AG04449 (cell line): ENCODE measurements at regions not wholly inside any gene's neighbourhood (a gene's known extent, or its start where the extent isn't known, plus 50 kb on each side); places are given as distances from the start of the nearest gene placed in this dataset.

Experiments
- CTCF ChIA-PET: fragments of 350-600 bp; formaldehyde crosslinking; extraction: SDS; loops from one replicate; lab custom pipeline; 2021; ENCODE audit warnings: antibody characterized with exemption; lab: Yijun Ruan, JAX
- POLR2A ChIA-PET: fragments of 400-600, 350-600 bp; formaldehyde crosslinking; extraction: SDS; loops from one replicate; lab custom pipeline; 2020; ENCODE audit warnings: antibody characterized with exemption, inconsistent platforms; lab: Yijun Ruan, JAX
- DNase-seq: peaks from one replicate; pipeline ENCODE4 v3.0.0-alpha.2; 2010; ENCODE audit warnings: low read depth, low spot score
- H3K4me3 ChIP-seq: 2 replicates; pipeline ENCODE4 v1.5.1; 2011; ENCODE audit warnings: low read depth, mild to moderate bottlenecking, control low read depth, low read length
- TF ChIP-seq, protein P1 (sequence below): IDR thresholded peaks from one replicate; pipeline ENCODE4 v1.5.1; 2011; ENCODE audit warnings: mild to moderate bottlenecking, moderate library complexity, low read length, control low read depth, inconsistent platforms; ENCODE audit not compliant: insufficient read depth; ENCODE audit errors: missing control alignments

DNA sequence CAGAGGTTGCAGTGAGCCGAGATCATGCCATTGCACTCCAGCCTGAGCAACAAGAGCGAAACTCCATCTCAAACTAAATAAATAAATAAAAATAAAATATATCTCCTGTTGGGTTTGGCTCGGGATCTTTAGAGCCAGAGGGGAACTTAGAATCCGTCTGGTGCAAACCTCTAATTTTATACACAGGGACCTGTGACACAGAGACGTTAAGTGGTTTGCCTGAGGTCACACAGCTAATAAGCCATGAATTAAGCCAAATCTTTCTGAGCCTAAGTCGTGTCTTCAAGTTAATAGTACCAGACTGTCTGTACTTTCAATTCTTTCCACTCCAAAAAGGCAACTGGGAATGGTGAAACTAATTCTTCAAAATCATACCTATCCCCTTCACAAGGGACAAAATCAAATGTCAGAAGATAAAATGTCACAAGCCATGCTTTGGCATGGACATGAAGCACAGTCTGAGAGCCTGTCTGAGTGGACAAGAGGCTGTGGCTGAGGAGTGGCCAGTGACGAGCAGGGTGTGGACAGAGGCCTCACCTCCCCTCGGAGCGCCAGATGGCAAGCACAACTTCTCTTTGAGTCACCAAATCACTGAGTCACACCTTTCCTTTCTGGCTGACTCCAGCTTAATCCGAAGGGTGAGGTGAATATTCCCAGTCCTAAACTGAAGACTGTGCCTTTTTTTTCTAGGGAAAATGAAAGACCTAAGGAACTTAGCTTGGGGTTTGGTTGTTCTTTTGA is 177.4 kb downstream of the TFAP2A start:
- POLR2A ChIA-PET, result no interaction called here
- no peak overlapping the region for H3K4me3 ChIP-seq
- CTCF ChIA-PET, result no interaction called here
- TF ChIP-seq, protein P1, sequence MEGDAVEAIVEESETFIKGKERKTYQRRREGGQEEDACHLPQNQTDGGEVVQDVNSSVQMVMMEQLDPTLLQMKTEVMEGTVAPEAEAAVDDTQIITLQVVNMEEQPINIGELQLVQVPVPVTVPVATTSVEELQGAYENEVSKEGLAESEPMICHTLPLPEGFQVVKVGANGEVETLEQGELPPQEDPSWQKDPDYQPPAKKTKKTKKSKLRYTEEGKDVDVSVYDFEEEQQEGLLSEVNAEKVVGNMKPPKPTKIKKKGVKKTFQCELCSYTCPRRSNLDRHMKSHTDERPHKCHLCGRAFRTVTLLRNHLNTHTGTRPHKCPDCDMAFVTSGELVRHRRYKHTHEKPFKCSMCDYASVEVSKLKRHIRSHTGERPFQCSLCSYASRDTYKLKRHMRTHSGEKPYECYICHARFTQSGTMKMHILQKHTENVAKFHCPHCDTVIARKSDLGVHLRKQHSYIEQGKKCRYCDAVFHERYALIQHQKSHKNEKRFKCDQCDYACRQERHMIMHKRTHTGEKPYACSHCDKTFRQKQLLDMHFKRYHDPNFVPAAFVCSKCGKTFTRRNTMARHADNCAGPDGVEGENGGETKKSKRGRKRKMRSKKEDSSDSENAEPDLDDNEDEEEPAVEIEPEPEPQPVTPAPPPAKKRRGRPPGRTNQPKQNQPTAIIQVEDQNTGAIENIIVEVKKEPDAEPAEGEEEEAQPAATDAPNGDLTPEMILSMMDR, result no peak
- DNase-seq, result no peak

- POLR2A ChIA-PET, result no interaction called here
- CTCF ChIA-PET, result no interaction called here
- TF ChIP-seq, protein P1, result no peak
- DNase-seq, result no peak
- H3K4me3 ChIP-seq, result no peak overlapping the region
These were observed 179.5 kb downstream of the TFAP2A start for GRCh38 chr6:10235344-10235743.

DNA sequence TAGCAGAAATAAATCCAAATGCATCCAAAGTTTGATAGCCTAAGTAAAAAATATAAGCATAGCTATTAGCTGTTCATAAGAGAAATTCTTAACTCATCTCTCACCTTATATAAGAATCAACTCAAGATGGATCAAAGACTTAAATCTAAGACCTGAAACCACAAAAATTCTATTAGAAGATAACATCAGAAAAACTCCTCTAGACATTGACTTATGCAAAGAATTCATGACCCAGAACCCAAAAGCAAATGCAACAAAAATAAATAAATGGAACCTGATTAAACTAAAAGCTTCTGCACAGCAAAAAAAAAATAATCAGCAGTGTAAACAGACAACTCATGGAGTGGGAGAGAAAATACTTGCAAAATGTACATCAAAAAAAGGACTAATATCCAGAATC is 184.3 kb downstream of the TFAP2A start:
- H3K4me3 ChIP-seq, result no peak overlapping the region
- ChIA-PET CTCF (no interaction called here), POLR2A (no interaction called here)
- no peak for DNase-seq
- TF ChIP-seq, protein P1, result no peak

DNA sequence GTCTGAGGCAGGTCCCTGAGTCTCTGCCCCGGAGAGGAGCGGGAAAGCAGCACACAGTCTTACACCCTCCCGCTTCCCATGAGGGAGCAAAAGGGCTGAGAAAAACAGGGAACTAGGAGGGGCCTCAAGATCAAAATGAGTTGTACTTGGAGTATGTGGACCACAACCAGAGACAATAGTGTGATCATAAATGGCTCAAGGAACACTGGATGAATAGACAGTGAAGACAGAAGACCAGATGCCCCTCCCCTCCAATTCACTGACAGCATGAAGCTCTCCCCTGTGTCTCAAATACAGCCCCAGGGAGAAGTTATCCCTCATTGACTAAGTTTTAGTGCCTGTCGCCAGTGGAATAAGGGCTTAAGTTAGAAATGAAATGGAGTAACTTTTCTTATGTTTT is 191.0 kb downstream of the TFAP2A start:
- ChIA-PET CTCF (no interaction called here), POLR2A (no interaction called here)

GRCh38 chr6:10221178-10221577 is 193.7 kb downstream of the TFAP2A start:
- ChIA-PET POLR2A (no interaction called here), CTCF (no interaction called here)
- no peak for DNase-seq
- H3K4me3 ChIP-seq, result no peak overlapping the region
- TF ChIP-seq, protein P1, result no peak

More for the DNA sequence above, 191.0 kb downstream of the TFAP2A start:
- TF ChIP-seq, protein P1, result no peak
- H3K4me3 ChIP-seq, result no peak overlapping the region
- no peak for DNase-seq

GRCh38 chr6:10219510-10219909 is 195.4 kb downstream of the TFAP2A start:
- H3K4me3 ChIP-seq, result no peak overlapping the region
- CTCF ChIA-PET, result no interaction called here
- TF ChIP-seq, protein P1, result no peak
- DNase-seq, result no peak
- POLR2A ChIA-PET, result no interaction called here
